ENCODE measurements at regions not wholly inside any gene's neighbourhood (a gene's known extent, or its start where the extent isn't known, plus 50 kb on each side); places are given as distances from the start of the nearest gene placed in this dataset.

DNA sequence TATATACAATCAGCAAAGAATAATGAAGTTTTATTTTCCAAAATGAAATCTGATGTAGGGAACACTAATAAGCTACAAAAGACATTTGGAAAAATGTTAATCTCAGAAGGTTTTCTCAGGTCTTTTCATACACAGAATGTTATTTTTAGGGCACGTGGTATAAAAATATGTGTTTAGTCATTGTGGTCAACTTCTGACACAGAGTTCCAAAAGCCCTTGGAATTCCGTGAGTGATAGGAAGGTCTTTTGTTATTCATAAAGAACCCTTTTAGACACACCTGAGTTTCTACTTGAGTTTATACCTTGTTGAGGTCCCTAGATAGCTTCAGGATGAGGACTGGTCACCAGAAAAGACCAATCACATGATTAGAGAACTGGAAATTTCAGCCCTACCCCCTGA, 277.6 kb upstream of the NCAM2 start:
- no peak for DNase-seq

DNA sequence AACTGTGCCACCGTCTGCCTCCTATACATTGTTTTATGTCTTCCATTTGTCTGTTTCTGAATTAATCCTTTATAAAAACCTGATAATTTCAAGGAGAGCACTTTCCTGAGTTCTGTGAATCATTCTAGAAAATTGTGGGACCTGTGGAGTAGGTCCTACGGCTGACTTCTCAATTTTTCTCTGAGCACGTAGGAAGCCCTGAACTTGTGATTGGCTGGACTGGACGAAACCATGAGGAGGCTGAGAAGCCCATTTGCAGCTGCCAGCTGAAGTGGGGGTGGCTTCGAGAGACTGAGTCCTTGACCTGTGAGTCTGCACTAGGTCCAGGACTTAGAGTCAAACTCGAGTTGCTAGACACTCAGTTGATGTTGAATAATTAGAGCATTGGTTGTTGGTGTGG, 277.1 kb upstream of the NCAM2 start:
- no peak for DNase-seq

DNA sequence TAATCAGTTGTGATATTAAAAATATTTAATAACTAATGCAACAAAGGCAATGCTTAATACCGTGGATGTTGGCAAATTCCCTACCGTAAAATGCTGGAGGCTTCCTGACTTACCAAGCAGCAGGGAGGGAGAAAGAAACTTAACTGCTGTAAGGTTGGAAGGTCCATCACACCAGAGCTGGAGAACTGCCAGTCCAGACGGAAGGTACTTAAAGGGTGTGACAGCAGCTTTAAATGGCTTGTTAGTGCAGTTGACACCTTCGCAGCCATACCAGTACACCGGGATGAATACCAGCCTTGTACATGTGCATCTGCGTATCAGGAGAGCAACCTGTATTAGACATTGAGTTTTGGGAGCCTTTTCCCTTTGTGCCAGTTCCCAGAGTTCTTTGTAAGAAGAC, 269.5 kb upstream of the NCAM2 start:
- DNase-seq, result no peak

DNA sequence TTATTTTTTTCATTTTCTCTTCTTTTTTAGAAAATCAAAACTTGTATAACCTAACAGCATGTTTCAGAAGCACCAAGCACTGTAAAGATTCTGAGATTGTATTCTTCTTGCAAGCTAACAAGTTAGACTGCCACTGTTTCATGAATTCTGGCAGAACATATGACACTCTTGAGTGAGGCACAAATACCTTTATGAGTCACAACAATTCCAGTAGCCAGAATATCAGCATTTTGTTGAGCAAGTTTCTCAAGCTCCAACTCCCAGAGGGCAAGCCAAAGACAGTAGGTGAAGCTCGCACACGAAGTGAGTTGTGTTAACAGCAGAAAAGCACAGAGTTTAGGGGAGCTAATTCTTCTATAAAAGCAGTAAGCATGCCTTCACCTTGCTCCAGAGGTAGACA, 268.8 kb upstream of the NCAM2 start:
- DNase-seq, result no peak

DNA sequence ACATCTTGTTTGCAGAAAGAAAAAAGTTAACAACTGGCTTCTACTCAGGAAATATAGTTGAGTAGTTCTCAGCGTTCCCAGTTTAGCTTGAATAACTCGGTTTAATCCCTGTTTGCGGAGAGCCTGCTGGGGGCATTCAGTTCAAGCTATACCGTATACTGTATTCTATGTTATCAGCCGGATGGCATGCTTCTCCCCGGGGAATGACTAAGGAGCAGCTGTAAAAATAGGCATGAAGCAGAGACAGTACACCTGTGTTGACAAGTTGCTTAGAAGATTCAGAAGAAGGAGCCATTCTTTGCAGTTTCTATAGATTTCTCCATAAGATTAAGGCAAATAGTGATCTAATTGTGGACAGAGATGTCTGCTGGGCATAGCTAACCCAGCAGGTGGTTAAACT, 267.8 kb upstream of the NCAM2 start:
- no peak for DNase-seq

DNA sequence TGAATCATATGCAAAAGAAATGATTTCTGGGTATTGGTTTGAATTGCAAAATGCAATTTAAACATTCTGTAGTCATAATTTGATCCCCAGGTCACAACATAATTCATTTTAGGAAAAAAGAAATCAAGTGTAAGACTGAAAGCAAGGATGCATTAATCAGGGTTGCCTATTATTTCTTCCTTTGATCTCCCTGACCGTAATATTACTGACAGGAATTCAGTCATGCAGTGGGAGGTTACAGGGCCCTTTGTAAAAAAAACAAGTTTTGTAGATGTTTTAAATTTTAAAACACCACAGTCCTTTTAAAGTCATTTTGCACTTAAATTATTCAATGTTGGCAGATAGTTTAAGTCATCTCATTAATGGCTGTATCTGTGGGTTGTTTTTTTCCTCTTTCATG, 263.0 kb upstream of the NCAM2 start:
- DNase-seq, result no peak

DNA sequence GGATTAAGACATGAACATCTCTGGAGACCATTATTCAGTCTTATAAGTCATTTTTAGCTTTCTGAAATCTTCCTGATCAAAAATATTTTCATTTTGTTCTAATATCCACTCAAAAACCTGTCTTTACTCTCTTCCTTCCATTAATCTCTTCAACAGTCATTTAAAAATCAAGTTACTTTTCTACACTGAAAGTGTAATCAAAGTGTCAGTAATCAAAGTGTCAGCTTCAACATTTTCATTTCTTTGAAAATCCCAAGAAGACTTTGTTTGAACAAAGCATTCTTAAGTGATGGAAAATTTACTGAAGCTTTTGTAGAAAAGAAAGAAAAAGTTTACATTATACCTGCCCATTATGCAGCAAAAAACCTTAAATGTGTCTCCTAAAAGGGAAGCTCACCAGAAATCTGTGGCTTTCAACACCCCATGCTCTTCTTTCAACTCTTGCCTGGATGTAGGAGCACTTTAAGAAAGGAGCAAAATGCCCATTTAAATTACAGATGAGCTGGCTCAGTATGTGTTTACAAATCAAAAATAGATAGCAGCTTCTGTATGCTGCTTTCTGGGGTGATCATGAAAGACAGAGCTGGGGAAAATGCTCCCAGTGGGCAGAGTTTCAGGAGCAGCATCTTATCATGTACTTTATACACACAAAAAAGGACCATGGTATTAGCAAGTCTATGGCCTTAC, 260.8 kb upstream of the NCAM2 start:
- no peak for DNase-seq

DNA sequence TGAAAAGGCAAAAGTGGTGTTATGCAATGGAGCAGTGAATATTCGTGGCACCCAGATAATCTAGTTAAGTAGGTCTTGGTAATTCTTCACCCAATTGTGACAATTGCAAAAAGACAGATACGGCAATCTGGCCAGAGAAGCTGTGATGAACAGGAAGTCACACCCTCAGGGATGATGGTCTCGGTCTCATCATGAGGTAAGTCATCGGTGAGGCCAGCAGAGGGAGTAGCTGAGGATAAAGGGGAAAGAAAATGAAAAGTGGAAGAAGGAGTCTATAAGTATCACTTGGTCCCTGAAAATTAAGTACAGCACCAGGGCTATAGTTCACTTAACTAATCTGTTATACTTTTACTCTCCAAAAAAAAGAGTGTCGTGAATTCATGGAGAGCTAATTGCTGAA, 258.8 kb upstream of the NCAM2 start:
- no peak for DNase-seq

DNA sequence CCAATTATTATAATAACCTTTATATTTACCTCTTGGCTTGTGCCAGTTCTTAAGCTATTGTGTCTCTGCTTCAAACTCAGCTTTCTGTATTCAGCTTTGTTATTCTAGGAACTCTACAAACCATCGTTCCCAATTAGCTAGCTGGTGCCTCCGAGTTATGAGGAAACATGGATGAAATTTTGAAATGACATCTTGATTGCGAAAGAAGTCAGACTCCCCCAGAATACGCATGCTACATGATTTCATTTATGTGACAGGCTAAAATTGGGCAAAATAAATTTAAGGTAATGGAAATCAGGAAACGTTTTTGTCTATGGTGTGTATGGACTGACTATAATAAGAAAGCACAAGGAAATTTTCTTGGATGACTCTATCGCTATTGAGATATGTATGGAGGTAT, 256.8 kb upstream of the NCAM2 start:
- DNase-seq, result no peak

DNA sequence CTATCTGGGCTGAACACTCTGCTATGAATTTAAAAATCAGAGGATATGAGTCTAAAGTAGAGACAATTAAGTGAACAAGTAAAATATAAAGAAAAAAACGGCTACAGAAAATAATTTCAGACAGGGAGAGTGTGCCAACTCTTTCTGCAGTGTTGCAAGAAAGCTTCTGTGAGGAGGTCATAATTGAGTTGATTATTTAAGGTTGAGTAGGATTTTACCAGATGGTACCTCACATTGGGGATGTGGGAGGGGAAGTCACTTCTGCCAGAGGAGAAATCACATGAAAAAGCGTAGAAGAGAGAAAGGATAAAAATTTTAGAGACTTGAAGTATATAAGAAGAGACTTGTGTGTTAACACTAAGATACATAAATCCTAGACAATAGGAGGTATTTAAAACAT, 238.0 kb upstream of the NCAM2 start:
- DNase-seq, result no peak

DNA sequence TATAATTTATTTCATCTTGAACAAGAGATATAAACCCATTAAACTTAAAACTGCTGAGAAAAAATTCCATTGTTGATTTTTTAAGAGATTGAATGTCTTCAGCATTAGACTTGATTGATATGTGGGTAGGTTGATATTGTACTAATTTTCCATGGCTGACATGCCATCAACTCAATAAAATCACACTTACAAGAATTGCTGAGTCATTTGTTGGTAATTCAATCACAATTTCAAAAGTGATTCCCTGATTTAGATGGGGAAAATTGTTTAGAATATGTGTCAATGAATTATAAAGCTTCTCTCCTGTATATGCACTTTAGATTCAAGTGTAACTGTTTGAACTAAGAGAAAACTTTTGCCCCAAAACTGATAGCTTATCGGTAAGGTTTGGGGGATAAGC, 223.5 kb upstream of the NCAM2 start:
- no peak for DNase-seq

DNA sequence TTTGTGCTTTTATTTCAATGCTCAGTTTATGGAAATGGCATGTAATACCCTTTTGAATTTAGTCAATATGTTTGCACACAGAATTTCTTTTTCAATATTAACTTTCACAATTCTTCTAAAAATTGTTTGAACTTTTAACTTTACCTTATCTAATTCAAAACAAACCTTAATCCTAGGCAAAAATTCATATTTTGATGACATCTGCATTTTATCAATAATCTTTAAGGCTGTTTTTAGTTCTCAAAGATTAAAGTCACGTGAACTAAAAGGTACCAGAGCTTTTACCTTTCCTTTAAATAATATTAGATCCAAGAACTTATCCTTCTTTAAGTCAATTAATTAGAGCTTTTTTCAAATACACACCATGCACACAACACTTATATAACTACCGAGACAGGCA, 218.9 kb upstream of the NCAM2 start:
- DNase-seq, result no peak

DNA sequence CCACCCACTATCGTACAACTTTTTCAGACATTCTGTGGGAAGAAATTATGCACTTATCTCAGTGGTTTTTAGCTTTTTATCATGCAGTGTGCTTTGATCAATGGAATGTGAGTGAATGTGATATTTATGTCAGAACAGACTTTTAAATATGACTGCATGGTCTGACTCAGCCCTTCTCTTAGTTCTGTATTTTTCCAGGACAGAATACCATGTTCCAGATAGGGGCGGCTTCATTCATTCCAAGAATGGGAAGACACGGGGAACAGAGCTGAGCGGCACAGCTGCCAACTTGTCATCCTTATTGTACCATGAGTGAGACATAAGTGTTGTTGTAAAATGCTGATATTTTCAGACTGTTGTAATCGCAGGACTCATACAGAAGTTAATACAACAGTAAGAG, 214.6 kb upstream of the NCAM2 start:
- DNase-seq, result no peak

DNA sequence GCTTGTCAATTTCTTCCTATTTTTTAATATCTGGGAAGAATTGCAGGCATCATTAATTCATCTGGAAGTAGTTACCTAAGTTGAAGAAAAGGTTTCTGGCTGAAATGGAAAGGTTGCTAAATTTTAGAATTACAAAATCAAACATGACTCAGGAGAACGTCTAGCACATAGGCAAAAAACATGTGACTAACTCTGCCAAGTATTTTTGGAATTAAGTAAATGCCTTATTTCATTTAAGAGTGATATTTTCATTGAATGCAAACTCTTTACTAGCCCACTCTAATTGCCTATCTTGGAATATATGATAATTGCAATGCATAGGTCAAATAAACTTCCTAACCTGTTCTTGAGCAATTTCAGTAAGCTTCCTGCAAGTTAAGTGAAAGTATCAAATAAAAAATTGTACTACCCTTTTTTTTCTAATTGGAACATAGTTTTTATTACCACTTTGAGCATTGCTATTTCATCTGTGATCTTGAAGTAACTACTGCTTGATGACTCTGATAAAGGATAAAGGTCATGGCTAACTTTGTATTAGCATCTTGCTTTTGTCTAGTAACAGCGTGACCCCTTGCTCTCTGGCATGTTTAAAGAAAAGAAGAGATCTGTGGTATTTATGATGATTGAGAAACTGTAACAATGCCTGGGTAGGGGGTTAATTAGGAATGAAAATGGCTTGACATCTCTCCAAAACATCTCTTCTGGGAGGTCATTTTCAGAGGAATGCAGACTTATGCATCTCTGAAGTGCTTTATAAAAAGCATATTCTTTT, 208.3 kb upstream of the NCAM2 start:
- no peak for DNase-seq

DNA sequence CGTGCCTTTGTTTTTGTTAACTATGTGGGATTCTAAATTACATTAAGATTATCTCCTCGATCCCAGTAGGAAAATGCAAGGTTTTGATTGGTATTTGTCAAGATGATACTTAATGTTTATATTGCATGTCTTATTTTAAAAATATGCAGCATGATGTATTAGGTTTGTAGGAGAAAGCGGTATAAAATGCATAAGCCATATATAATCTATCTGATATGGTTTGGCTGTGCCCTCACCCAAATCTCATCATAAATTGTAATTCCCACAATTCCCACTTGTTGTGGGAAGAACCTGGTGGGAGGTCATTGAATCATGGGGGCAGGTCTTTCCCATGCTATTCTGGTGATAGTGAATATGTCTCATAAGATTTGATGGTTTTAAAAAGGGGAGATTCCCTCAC, 198.1 kb upstream of the NCAM2 start:
- no peak for DNase-seq

DNA sequence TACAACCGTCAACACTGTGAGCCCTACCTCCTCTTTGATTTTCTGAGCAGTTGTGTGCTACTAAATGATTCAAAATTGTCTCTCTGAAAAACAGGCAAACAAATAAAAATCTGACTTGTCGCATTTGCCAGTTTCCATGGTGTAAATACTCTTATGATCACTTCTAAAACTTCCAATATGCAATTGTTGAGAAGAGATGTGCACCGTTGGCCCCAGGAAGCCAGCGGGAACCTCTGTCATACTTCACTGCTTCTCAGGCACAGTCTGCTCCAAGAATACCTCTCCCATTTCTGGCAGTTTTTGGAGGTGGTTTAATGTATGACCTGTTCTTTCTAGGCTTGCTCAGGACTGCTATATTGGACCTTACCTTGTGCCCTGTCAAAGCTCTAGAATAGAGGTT, 196.0 kb upstream of the NCAM2 start:
- DNase-seq, result no peak

DNA sequence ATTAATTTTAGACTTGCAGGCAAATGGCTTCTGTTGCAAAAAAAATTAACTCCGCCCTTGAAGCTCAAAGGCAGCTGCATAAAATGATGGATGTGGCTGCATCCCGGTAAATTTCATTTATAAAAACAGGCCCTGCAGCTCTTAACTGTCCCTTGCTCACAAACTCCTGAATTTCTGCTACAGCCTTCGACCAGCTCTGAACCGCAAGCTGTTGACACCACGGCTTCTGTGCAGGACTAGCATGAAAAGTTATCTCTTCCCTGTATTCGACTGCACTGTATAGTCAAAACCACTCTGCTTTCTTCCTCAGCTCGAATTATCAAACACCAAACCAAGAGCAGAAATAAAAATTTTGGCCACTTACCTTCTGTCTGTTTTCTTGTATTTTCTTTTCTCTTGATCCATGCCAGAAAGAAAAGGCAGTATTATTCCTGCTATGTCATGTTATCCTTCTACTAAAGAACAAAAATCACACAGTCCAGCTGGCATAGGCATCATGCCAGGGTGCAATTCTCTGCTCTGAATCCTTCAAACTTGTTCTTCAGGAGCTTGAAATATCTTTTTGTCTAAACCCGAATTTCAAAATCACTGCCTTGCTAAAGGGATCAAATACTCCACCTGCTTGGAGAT, 195.5 kb upstream of the NCAM2 start:
- DNase-seq, result no peak

DNA sequence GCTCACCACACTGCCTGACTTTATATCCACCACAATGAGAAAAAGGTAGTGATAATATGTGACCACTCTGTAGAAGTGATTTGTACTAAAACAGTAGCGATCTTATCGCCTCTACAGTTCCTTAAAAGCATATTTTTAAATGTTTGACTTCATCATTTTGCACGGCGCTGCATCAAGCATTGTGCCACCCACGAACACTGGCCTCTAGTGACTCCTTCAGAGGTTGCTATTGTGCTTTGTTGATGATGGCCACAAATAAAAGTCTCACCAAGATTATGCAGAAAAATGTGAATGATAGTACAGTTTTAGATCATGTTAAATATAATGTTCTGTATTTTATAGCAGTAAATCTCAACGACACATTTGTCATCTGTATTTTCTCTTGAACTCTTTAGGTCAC, 186.5 kb upstream of the NCAM2 start:
- DNase-seq, result no peak

DNA sequence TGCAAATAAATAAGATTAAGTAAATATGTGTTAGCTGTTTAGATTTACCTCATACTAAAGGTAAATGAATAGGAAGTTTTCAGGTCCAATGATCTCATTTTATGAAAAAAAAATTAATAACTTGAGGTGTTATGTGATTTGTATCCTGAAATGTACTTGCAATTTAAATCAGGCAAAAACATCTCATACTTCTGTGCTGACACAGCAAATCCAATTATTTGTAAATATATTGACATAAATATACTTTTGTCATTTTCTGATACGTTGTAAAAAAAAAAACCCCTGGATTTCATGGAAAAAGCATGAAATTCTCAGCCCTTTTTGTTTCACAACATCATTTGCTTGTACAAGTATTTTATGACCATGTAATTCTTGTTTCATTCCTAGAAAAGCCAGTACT, 184.1 kb upstream of the NCAM2 start:
- no peak for DNase-seq

DNA sequence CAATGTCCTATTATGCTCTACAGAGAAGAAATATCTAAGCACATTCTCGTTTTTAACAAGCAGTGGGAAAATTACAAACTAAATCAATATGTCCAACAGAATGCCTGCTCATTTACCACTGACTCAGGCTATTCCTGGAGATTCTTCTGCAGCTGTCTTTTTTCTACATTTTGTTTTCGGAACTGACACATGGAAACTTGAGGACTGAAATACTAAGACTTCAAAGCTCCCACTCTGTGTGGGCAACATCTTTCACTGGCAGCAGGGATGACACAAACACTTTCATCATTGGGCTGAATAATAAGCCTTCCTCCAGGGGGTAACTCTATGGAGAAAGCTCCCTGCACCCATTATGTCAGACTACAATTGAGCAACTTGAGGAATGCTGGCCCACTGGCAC, 175.5 kb upstream of the NCAM2 start:
- DNase-seq, result no peak

DNA sequence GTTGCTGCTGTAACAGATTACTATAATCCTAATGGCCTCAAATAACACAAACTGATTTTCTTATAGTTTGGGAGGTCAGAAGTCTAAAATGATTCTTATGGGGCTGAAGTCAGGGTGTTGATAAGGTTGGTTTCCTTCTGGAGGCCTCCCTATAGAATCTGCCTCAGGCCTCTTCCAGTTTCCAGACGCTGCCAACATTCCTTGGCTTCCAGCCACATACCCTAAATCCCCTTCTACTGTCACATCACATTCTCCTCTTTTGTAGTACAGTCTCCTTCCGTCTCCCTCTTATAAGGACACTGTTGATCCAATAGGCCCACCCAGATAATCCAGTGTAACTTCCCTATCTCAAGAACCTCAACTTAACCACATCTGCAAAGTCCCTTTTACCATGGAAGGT, 145.3 kb upstream of the NCAM2 start:
- DNase-seq, result no peak

DNA sequence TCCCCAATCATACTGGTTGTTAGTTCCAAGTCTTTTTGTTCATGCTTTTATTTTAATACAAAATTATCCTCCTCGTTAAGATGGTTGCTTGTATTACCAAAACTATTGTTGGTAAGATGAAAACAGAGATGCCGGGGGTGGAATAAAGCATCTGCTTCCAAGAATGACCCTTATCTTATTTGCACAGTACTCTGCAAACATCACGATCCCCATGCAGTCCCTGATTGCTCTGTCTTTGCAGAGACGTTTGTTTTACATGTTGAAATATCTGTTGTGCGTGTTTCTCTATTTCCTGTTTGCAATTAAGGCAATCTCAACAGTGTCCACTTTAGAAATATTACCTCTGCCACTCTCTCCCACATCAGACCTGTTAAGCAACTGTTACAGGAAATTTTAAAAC, 141.3 kb upstream of the NCAM2 start:
- DNase-seq, result no peak

DNA sequence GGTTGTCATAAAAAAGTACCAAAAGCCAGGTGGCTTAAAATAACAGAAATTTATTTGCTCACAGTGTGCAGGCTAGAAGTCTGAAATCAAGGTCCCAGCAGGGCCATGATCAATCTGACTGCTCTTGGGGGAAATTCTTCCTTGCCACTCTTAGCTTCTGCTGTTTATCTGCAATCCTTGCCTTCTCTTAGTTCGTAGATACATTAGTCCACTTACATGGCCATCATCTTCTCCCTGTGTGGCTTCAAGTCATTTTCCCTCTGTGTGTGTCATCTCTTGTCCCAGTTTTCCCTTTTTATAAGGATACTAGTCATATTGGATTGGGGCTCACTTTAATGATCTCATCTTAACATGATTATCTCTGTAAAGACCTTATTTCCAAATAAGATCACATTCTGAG, 124.0 kb upstream of the NCAM2 start:
- DNase-seq, result no peak

DNA sequence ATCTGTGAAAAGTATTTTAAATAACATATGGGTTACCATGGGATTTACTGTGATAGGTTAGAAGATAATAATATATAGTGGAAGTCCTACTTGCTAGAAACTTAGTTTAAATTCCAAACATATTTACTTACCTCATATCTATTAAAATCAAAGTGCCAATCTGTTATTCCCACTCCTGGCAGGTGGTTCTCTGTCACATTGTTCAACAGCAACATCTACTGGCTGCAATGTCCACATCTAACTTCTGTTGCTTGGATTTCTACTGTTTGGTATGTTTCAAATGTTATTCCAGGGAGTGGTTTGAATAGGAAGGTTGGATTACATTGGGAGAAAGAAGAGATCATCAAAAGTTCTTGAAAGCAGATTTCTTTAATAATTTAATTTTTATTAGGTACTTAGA, 122.5 kb upstream of the NCAM2 start:
- no peak for DNase-seq

DNA sequence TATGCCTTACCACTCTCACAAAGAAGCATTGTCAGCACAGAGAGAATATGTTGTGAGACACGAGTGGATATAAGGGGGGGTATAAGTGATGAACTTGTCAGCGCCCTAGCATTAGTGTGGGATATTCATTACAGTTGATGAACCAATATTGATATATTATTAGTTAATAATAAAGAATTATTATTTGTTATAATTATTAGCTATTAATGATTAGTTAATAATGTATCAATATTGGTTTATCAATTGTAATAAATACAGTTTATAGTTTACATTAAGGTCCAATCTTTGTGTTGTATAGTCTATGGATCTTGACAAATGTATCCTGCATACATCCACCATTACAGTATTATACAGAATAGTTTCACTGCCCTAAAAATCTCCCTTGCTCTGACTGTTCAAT, 120.2 kb upstream of the NCAM2 start:
- no peak for DNase-seq

All from NCI-H1436 (cell line).